Osteocyte (in vitro differentiated cells): ENCODE measurements at regions not wholly inside any gene's neighbourhood (a gene's known extent, or its start where the extent isn't known, plus 50 kb on each side); places are given as distances from the start of the nearest gene placed in this dataset.

Source experiments
- DNase-seq: peaks from one replicate; pipeline ENCODE4 v3.0.0; 2021; ENCODE audit warnings: mixed read lengths; ENCODE audit not compliant: unreplicated experiment; ENCODE audit errors: extremely low spot score
- H3K27ac Mint-ChIP-seq: one replicate; pipeline ENCODE4 v1.8.0; 2021; ENCODE audit warnings: mild to moderate bottlenecking, mixed read lengths; ENCODE audit not compliant: unreplicated experiment
- H3K27me3 Mint-ChIP-seq: one replicate; pipeline ENCODE4 v1.8.0; 2021; ENCODE audit warnings: mixed read lengths; ENCODE audit not compliant: unreplicated experiment
- H3K36me3 Mint-ChIP-seq: one replicate; pipeline ENCODE4 v1.8.0; 2021; ENCODE audit warnings: mixed read lengths; ENCODE audit not compliant: unreplicated experiment
- H3K4me1 Mint-ChIP-seq: one replicate; pipeline ENCODE4 v1.8.0; 2021; ENCODE audit warnings: mixed read lengths; ENCODE audit not compliant: unreplicated experiment
- H3K4me3 Mint-ChIP-seq: one replicate; pipeline ENCODE4 v1.8.0; 2021; ENCODE audit warnings: mild to moderate bottlenecking, moderate library complexity, mixed read lengths; ENCODE audit not compliant: unreplicated experiment
- H3K9me3 Mint-ChIP-seq: one replicate; pipeline ENCODE4 v1.8.0; 2021; ENCODE audit warnings: mixed read lengths; ENCODE audit not compliant: unreplicated experiment
- TF ChIP-seq, protein P1 (sequence below): fragments of 200-600 bp; sonication (generic); IDR thresholded peaks from 2 replicates; pipeline ENCODE4 v1.5.0; 2021; ENCODE audit warnings: antibody characterized with exemption, mild to moderate bottlenecking, moderate library complexity

DNA sequence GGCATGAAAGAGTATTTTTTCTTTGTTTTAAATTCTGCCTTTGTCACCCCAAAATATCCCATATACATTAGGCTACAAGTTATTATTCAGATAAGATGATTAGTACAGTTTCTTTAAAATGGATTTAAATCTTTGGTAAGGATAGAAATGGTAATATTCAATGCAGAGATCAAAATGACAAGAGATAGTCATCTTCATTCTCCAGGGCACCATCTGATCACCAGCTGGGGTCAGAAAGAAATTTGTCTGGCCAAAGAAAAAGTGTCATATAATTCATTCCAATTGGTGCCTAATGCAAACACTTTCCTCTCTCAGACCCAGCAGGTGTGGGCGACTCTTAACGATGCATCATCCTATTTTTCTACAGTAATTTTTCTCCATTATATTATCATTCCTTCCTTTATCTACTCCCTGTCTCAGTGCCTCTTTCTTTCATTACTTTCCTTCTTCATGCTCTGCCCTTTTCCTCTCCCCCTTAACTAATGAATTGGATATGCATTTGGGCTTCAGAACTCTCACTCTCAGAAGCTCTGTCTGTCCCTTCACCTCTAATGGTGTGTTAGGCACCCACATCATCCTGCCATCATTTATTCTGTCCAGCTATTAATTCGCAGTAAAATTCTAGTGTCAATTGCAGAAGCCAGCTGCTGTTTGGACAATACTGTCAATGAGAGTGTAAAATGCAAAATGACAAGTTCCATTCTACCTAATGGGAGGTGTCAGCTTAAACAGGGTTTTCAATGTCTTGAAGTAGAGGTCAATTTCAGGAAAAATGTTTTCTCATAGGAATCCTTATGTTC is 570.5 kb downstream of the TDRD15 start:
- Mint-ChIP-seq H3K27ac (no peak overlapping the region), H3K27me3 (no peaks in the 10 kb centered on the region), H3K4me3 (no peak overlapping the region), H3K36me3 (no peaks in the 10 kb centered on the region), H3K4me1 (no peaks in the 10 kb centered on the region), H3K9me3 (no peaks in the 10 kb centered on the region)
- no peak for DNase-seq
- TF ChIP-seq, protein P1, sequence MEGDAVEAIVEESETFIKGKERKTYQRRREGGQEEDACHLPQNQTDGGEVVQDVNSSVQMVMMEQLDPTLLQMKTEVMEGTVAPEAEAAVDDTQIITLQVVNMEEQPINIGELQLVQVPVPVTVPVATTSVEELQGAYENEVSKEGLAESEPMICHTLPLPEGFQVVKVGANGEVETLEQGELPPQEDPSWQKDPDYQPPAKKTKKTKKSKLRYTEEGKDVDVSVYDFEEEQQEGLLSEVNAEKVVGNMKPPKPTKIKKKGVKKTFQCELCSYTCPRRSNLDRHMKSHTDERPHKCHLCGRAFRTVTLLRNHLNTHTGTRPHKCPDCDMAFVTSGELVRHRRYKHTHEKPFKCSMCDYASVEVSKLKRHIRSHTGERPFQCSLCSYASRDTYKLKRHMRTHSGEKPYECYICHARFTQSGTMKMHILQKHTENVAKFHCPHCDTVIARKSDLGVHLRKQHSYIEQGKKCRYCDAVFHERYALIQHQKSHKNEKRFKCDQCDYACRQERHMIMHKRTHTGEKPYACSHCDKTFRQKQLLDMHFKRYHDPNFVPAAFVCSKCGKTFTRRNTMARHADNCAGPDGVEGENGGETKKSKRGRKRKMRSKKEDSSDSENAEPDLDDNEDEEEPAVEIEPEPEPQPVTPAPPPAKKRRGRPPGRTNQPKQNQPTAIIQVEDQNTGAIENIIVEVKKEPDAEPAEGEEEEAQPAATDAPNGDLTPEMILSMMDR, result no peak

DNA sequence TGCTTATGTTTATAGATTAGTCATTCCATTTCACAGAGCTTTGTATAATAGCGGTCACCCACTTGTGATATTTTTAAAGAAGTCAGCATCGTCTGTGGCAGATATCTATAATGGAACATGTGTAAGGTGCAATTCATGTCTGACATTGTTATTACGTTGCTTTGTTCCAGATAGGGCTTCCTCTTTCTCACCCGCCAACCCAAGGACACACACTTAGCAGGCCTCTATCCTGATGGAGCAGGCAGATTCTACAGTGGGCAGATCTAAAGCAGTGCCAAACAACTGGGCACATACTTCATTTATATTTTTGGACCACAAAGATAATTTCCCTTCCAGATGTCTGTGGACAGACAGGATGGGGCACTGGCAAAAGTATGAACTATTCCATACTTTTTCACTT is 573.1 kb downstream of the TDRD15 start:
- Mint-ChIP-seq H3K4me3 (no peak overlapping the region), H3K9me3 (no peaks in the 10 kb centered on the region), H3K4me1 (no peaks in the 10 kb centered on the region), H3K27me3 (no peaks in the 10 kb centered on the region), H3K27ac (no peak overlapping the region), H3K36me3 (no peaks in the 10 kb centered on the region)
- DNase-seq, result no peak
- TF ChIP-seq, protein P1, result no peak

DNA sequence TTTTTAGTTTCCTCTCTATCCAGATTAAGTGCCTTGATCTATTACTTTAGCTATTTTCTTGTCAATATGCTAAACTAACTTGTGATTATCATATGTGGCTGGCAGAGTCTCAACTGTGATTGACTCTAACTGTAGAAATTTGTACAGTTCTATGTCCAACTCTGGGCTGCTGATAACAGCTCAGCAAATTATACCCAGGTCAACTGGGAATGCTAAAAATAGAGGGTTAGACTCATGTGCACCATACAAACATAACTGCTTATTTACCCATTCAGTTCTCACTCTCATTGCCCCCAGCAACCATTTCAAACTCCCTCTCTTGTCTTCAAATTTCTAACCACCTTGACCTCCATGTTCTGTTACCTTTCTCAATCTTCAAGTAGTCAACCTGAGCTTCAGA is 576.9 kb downstream of the TDRD15 start:
- Mint-ChIP-seq H3K4me3 (no peak overlapping the region), H3K9me3 (no peaks in the 10 kb centered on the region), H3K27me3 (no peaks in the 10 kb centered on the region), H3K4me1 (no peaks in the 10 kb centered on the region), H3K27ac (no peak overlapping the region), H3K36me3 (no peaks in the 10 kb centered on the region)
- TF ChIP-seq, protein P1, result no peak
- no peak for DNase-seq

DNA sequence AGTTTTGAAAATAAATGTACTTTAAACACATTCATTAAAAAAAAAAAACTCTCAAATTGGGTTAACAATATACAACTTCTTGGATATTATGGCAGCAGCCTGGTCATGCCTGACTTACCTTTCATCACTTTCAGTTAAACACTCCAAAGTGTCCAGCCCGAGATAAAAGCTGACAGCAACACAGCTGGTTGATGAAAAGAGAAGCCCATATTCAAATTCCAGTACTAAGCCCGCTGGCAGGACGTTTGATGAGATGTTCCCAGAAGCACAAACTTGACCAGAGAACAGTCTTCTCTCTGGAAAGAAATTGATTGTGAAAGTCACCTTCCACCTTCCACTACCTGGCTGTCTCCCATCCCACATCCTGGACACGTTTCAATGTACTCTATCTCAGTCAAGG is 586.3 kb downstream of the TDRD15 start:
- Mint-ChIP-seq H3K9me3 (no peaks in the 10 kb centered on the region), H3K4me1 (no peaks in the 10 kb centered on the region), H3K4me3 (no peak overlapping the region), H3K27ac (no peak overlapping the region), H3K27me3 (no peaks in the 10 kb centered on the region), H3K36me3 (no peaks in the 10 kb centered on the region)
- DNase-seq, result no peak
- TF ChIP-seq, protein P1, result no peak

DNA sequence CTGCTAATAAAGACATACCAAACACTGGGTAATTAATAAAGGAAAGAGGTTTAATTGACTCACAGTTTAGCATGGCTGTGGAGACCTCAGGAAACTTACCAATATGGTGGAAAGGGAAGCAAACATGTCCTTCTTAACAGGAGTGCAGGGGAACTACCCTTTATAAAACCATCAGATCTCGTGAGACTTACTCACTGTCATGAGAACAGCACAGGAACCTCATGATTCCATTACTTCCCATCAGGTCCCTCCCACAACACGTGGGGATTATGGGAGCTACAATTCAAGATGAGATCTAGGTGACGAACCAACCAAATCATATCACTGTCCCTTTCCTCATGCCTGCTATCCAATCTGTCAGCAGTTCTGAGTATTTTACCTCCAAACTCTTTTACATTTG is 586.7 kb downstream of the TDRD15 start:
- no peak overlapping the region for H3K4me3 Mint-ChIP-seq
- H3K27me3 Mint-ChIP-seq, result no peaks in the 10 kb centered on the region
- H3K36me3 Mint-ChIP-seq, result no peaks in the 10 kb centered on the region
- H3K27ac Mint-ChIP-seq, result no peak overlapping the region
- TF ChIP-seq, protein P1, result no peak
- H3K9me3 Mint-ChIP-seq, result no peaks in the 10 kb centered on the region
- H3K4me1 Mint-ChIP-seq, result no peaks in the 10 kb centered on the region
- DNase-seq, result no peak
